ENCODE measurements at regions not wholly inside any gene's neighbourhood (a gene's known extent, or its start where the extent isn't known, plus 50 kb on each side); places are given as distances from the start of the nearest gene placed in this dataset.

- no peak overlapping the region for H3K4me2 ChIP-seq (ENCODE audit: low read length)
- H3K4me3 ChIP-seq (ENCODE audit: low read length) = no peak overlapping the region
- TF ChIP-seq MXI1 (conservative IDR thresholded peaks at IDR 0.05; ENCODE audit: poor library complexity, severe bottlenecking) (no peak), EZH2 (IDR thresholded peaks at IDR 0.05; ENCODE audit: borderline replicate concordance, insufficient read depth, low read length, poor library complexity, severe bottlenecking) (no peak), TAF1 (IDR thresholded peaks at IDR 0.05; ENCODE audit: low read depth) (no peak), POLR2AphosphoS5 (IDR thresholded peaks at IDR 0.05) (no peak), EP300 (conservative IDR thresholded peaks at IDR 0.05; ENCODE audit: poor library complexity, severe bottlenecking) (no peak), RAD21 (conservative IDR thresholded peaks at IDR 0.05) (no peak), SMC3 (conservative IDR thresholded peaks at IDR 0.05; ENCODE audit: poor library complexity) (no peak)
- TF ChIP-seq, protein P1, sequence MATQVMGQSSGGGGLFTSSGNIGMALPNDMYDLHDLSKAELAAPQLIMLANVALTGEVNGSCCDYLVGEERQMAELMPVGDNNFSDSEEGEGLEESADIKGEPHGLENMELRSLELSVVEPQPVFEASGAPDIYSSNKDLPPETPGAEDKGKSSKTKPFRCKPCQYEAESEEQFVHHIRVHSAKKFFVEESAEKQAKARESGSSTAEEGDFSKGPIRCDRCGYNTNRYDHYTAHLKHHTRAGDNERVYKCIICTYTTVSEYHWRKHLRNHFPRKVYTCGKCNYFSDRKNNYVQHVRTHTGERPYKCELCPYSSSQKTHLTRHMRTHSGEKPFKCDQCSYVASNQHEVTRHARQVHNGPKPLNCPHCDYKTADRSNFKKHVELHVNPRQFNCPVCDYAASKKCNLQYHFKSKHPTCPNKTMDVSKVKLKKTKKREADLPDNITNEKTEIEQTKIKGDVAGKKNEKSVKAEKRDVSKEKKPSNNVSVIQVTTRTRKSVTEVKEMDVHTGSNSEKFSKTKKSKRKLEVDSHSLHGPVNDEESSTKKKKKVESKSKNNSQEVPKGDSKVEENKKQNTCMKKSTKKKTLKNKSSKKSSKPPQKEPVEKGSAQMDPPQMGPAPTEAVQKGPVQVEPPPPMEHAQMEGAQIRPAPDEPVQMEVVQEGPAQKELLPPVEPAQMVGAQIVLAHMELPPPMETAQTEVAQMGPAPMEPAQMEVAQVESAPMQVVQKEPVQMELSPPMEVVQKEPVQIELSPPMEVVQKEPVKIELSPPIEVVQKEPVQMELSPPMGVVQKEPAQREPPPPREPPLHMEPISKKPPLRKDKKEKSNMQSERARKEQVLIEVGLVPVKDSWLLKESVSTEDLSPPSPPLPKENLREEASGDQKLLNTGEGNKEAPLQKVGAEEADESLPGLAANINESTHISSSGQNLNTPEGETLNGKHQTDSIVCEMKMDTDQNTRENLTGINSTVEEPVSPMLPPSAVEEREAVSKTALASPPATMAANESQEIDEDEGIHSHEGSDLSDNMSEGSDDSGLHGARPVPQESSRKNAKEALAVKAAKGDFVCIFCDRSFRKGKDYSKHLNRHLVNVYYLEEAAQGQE (IDR thresholded peaks at IDR 0.05; ENCODE audit: borderline replicate concordance) = no peak
- TF ChIP-seq, protein P2, sequence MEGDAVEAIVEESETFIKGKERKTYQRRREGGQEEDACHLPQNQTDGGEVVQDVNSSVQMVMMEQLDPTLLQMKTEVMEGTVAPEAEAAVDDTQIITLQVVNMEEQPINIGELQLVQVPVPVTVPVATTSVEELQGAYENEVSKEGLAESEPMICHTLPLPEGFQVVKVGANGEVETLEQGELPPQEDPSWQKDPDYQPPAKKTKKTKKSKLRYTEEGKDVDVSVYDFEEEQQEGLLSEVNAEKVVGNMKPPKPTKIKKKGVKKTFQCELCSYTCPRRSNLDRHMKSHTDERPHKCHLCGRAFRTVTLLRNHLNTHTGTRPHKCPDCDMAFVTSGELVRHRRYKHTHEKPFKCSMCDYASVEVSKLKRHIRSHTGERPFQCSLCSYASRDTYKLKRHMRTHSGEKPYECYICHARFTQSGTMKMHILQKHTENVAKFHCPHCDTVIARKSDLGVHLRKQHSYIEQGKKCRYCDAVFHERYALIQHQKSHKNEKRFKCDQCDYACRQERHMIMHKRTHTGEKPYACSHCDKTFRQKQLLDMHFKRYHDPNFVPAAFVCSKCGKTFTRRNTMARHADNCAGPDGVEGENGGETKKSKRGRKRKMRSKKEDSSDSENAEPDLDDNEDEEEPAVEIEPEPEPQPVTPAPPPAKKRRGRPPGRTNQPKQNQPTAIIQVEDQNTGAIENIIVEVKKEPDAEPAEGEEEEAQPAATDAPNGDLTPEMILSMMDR (IDR thresholded peaks at IDR 0.05; ENCODE audit: poor library complexity, severe bottlenecking) = no peak
- H3K9ac ChIP-seq (ENCODE audit: low read length) = no peak overlapping the region
- H3K27me3 ChIP-seq (ENCODE audit: insufficient read depth, low read depth, low read length) = no peaks in the 10 kb centered on the region
- H3K9me2 ChIP-seq (ENCODE audit: insufficient read depth, low read length) = no peaks in the 10 kb centered on the region
- no peaks in the 10 kb centered on the region for H3K9me3 ChIP-seq (ENCODE audit: low read length)
- H3K27ac ChIP-seq (ENCODE audit: low read length) = no peak overlapping the region
- no peak overlapping the region for H2AFZ ChIP-seq (ENCODE audit: low read depth, low read length)
- no peaks in the 10 kb centered on the region for H3K79me2 ChIP-seq (replicated peaks; ENCODE audit: insufficient read depth, low read length)
- no peaks in the 10 kb centered on the region for H3K36me3 ChIP-seq (ENCODE audit: insufficient read depth, low read length)
- no peaks in the 10 kb centered on the region for H4K20me1 ChIP-seq (ENCODE audit: insufficient read depth)
- H3F3A ChIP-seq (ENCODE audit: insufficient read depth, low read length, poor library complexity, severe bottlenecking) = no peaks in the 10 kb centered on the region
Measured at GRCh38 chr5:98454904-98455303, 318.6 kb upstream of the RGMB start.

- Histone ChIP-seq H3K4me3 (ENCODE audit: low read length) (no peak overlapping the region), H3K9ac (ENCODE audit: low read length) (no peak overlapping the region), H3K79me2 (replicated peaks; ENCODE audit: insufficient read depth, low read length) (no peaks in the 10 kb centered on the region), H3K36me3 (ENCODE audit: insufficient read depth, low read length) (no peaks in the 10 kb centered on the region), H4K20me1 (ENCODE audit: insufficient read depth) (no peaks in the 10 kb centered on the region), H3K27me3 (ENCODE audit: insufficient read depth, low read depth, low read length) (no peaks in the 10 kb centered on the region), H3K9me3 (ENCODE audit: low read length) (no peaks in the 10 kb centered on the region), H3K27ac (ENCODE audit: low read length) (no peak overlapping the region), H3F3A (ENCODE audit: insufficient read depth, low read length, poor library complexity, severe bottlenecking) (no peaks in the 10 kb centered on the region), H3K4me2 (ENCODE audit: low read length) (no peak overlapping the region), H2AFZ (ENCODE audit: low read depth, low read length) (no peak overlapping the region), H3K9me2 (ENCODE audit: insufficient read depth, low read length) (no peaks in the 10 kb centered on the region)
- TF ChIP-seq, protein P1 (IDR thresholded peaks at IDR 0.05; ENCODE audit: borderline replicate concordance) = no peak
- no peak for TF ChIP-seq RAD21 (conservative IDR thresholded peaks at IDR 0.05)
- no peak for TF ChIP-seq MXI1 (conservative IDR thresholded peaks at IDR 0.05; ENCODE audit: poor library complexity, severe bottlenecking)
- no peak for TF ChIP-seq EP300 (conservative IDR thresholded peaks at IDR 0.05; ENCODE audit: poor library complexity, severe bottlenecking)
- TF ChIP-seq TAF1 (IDR thresholded peaks at IDR 0.05; ENCODE audit: low read depth) = no peak
- no peak for TF ChIP-seq POLR2AphosphoS5 (IDR thresholded peaks at IDR 0.05)
- no peak for TF ChIP-seq SMC3 (conservative IDR thresholded peaks at IDR 0.05; ENCODE audit: poor library complexity)
- TF ChIP-seq EZH2 (IDR thresholded peaks at IDR 0.05; ENCODE audit: borderline replicate concordance, insufficient read depth, low read length, poor library complexity, severe bottlenecking) = no peak
- TF ChIP-seq, protein P2 (IDR thresholded peaks at IDR 0.05; ENCODE audit: poor library complexity, severe bottlenecking) = no peak
Measured at GRCh38 chr5:98455665-98456064, 317.8 kb upstream of the RGMB start.
